SU-DHL-6 (cell line): ENCODE measurements at regions not wholly inside any gene's neighbourhood (a gene's known extent, or its start where the extent isn't known, plus 50 kb on each side); places are given as distances from the start of the nearest gene placed in this dataset.
A peak's percentile ranks its signal among the peaks of the same experiment; 100 is the strongest.

Source experiments
- H2AFZ ChIP-seq: fragments of 200-600 bp; sonication (generic); 2 replicates; pipeline ENCODE4 v1.6.1; 2014; ENCODE audit warnings: low read depth, mild to moderate bottlenecking, moderate library complexity, mixed read lengths, antibody characterized with exemption, low read length; ENCODE audit not compliant: severe bottlenecking
- H3F3A ChIP-seq: fragments of 200-600 bp; shearing (Covaris generic); 2 replicates; pipeline ENCODE4 v1.6.0; 2016; ENCODE audit warnings: antibody characterized with exemption, mild to moderate bottlenecking; ENCODE audit not compliant: insufficient read depth
- H3K27ac ChIP-seq: fragments of 200-600 bp; sonication (generic); 2 replicates; pipeline ENCODE4 v1.5.1; 2016; ENCODE audit warnings: low read depth, mild to moderate bottlenecking, low read length, moderate library complexity, mixed read lengths
- H3K27me3 ChIP-seq: fragments of 200-600 bp; sonication (generic), shearing (Covaris generic); 2 replicates; pipeline ENCODE4 v1.6.0; 2014; ENCODE audit warnings: mild to moderate bottlenecking, low read length
- H3K36me3 ChIP-seq: fragments of 200-600 bp; sonication (generic); 2 replicates; pipeline ENCODE4 v1.6.1; 2014; ENCODE audit warnings: mild to moderate bottlenecking, low read length, mixed read lengths
- H3K4me2 ChIP-seq: fragments of 300-600, 200-600 bp; shearing (Covaris generic), sonication (generic); 2 replicates; pipeline ENCODE4 v1.6.0; 2014; ENCODE audit warnings: low read length, low read depth, mild to moderate bottlenecking; ENCODE audit not compliant: poor library complexity, severe bottlenecking
- H3K4me3 ChIP-seq: fragments of 200-600 bp; sonication (generic); 2 replicates; pipeline ENCODE4 v1.5.1; 2014; ENCODE audit warnings: antibody characterized with exemption, low read length, mild to moderate bottlenecking, mixed read lengths; ENCODE audit not compliant: insufficient read depth, poor library complexity, severe bottlenecking
- H3K79me2 ChIP-seq: fragments of 200-600 bp; sonication (generic); 2 replicates; pipeline ENCODE4 v1.6.1; 2014; ENCODE audit warnings: mild to moderate bottlenecking, low read length, moderate library complexity; ENCODE audit not compliant: insufficient read depth
- H3K9ac ChIP-seq: fragments of 200-600 bp; sonication (generic); 2 replicates; pipeline ENCODE4 v1.7.0; 2014; ENCODE audit warnings: mild to moderate bottlenecking, low read length
- H3K9me2 ChIP-seq: fragments of 200-600 bp; sonication (generic); replicated peaks from 2 replicates; pipeline ENCODE4 v1.6.1; 2014; ENCODE audit warnings: low read length; ENCODE audit not compliant: insufficient read depth
- H3K9me3 ChIP-seq: fragments of 200-600 bp; sonication (generic); 2 replicates; pipeline ENCODE4 v1.6.1; 2014; ENCODE audit warnings: low read length, mixed read lengths; ENCODE audit not compliant: insufficient read depth
- H4K20me1 ChIP-seq: fragments of 200-600 bp; sonication (generic); 2 replicates; pipeline ENCODE4 v1.6.1; 2014; ENCODE audit warnings: low read depth, mild to moderate bottlenecking, antibody characterized with exemption, low read length, moderate library complexity, mixed read lengths
- EZH2phosphoT487 ChIP-seq: fragments of 200-600 bp; sonication (generic), shearing (Covaris generic); conservative IDR thresholded peaks from 2 replicates; pipeline ENCODE4 v1.6.1; 2018; ENCODE audit warnings: mild to moderate bottlenecking, antibody characterized with exemption, low read length, moderate library complexity, mixed read lengths
- TF ChIP-seq, protein P1 (sequence below): fragments of 200-600 bp; sonication (generic); IDR thresholded peaks from one replicate; pipeline ENCODE4 v1.5.1; 2017; ENCODE audit warnings: antibody characterized with exemption, mild to moderate bottlenecking, low read length, moderate library complexity; ENCODE audit not compliant: insufficient read depth, poor library complexity, severe bottlenecking

DNA sequence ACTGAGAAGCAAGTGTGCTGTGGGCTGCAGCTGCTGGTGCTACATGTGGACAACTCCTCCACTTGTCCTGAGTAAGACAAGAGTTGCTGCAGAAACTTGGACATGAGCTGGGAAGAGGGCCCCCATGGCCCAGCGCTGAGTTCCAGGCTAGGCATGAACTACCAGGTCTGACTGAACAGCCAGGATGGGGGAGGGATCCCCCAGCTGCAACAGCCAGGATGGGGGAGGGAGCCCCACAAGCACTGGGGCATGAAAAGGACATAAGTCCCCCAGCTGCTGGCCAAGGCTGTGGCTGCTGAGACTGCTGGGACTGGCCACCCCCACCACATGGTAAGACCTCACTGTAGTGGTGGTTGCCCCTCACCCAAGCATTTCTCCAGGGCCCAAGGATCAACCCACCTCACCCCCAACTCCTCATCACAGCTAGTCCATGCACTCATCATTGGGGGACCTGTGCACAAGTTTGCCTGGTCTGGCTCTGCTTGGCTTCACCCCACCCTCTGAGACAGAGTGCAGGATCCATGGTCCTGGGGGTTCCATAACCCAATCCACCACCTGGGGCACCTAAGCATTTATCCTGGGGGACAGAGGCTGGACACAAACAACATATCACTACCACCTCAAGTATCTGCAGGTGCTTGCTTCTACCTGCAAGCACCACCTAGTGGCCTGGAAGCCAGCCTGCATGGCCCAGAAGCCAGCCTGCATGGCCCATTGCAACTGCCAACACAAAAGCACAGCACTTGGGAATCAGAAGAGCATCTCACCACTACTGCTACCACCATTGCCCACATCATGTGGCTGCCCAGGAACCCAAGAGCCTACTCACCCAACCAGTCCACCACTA lies 84.5 kb upstream of the STT3B start:
- H3K79me2 ChIP-seq: no peaks in the 10 kb centered on the region
- H3K36me3 ChIP-seq: no peaks in the 10 kb centered on the region
- H3K9ac ChIP-seq: no peak overlapping the region
- H4K20me1 ChIP-seq: no peaks in the 10 kb centered on the region
- no peaks in the 10 kb centered on the region for H3K27me3 ChIP-seq
- no peak overlapping the region for H2AFZ ChIP-seq
- TF ChIP-seq, protein P1, sequence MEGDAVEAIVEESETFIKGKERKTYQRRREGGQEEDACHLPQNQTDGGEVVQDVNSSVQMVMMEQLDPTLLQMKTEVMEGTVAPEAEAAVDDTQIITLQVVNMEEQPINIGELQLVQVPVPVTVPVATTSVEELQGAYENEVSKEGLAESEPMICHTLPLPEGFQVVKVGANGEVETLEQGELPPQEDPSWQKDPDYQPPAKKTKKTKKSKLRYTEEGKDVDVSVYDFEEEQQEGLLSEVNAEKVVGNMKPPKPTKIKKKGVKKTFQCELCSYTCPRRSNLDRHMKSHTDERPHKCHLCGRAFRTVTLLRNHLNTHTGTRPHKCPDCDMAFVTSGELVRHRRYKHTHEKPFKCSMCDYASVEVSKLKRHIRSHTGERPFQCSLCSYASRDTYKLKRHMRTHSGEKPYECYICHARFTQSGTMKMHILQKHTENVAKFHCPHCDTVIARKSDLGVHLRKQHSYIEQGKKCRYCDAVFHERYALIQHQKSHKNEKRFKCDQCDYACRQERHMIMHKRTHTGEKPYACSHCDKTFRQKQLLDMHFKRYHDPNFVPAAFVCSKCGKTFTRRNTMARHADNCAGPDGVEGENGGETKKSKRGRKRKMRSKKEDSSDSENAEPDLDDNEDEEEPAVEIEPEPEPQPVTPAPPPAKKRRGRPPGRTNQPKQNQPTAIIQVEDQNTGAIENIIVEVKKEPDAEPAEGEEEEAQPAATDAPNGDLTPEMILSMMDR: peak; percentile 56
- no peak for TF ChIP-seq EZH2phosphoT487
- H3K9me3 ChIP-seq: no peaks in the 10 kb centered on the region
- no peak overlapping the region for H3K27ac ChIP-seq
- H3F3A ChIP-seq: no peaks in the 10 kb centered on the region
- no peak overlapping the region for H3K4me3 ChIP-seq
- H3K4me2 ChIP-seq: no peak overlapping the region
- no peaks in the 10 kb centered on the region for H3K9me2 ChIP-seq

DNA sequence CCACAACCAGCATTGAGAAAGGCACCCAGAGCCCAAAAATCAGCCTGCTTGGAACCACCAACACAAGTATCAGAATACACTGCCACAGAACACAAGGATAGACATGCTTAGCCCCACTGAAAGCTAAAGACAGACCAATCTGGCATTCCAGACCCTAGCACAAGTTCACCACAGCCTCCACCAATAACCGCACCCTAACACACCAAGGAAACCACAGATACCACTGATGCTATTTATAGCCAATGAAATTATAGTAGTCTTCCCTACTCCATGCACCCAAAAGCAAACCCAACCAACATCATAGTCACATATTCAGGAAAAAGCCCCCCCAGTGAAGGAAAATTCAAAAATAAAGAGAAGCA lies 83.9 kb upstream of the STT3B start:
- Histone ChIP-seq H3K9ac (no peak overlapping the region), H4K20me1 (no peaks in the 10 kb centered on the region), H3K36me3 (no peaks in the 10 kb centered on the region), H3K4me2 (no peak overlapping the region), H3K27ac (no peak overlapping the region), H3K79me2 (no peaks in the 10 kb centered on the region), H2AFZ (no peak overlapping the region), H3F3A (no peaks in the 10 kb centered on the region), H3K27me3 (no peaks in the 10 kb centered on the region), H3K9me2 (no peaks in the 10 kb centered on the region), H3K9me3 (no peaks in the 10 kb centered on the region), H3K4me3 (no peak overlapping the region)
- no peak for TF ChIP-seq EZH2phosphoT487
- TF ChIP-seq, protein P1: peak; percentile 6

DNA sequence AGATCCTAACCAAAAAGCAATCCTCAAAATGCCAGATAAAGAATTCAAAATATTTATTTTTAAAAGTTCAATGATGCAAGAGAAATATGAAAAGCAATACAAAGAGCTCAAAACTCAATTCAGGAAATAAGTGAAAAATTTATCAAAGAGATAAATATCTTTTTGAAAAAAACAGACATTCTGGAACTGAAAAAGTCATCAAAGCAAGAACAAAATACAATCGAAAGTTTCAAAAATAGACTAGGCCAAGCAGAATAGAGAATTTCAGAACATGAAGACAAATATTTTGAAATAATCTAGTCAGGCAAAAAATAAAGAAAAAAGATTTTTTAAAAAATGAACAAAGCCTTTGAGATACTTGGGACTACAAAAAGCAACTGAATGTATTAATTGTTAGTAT lies 83.4 kb upstream of the STT3B start:
- Histone ChIP-seq H3K27ac (no peak overlapping the region), H4K20me1 (no peaks in the 10 kb centered on the region), H3K9me3 (no peaks in the 10 kb centered on the region), H3K9ac (no peak overlapping the region), H3K4me2 (no peak overlapping the region), H3K9me2 (no peaks in the 10 kb centered on the region), H3F3A (no peaks in the 10 kb centered on the region), H3K27me3 (no peaks in the 10 kb centered on the region), H2AFZ (no peak overlapping the region), H3K4me3 (no peak overlapping the region), H3K36me3 (no peaks in the 10 kb centered on the region), H3K79me2 (no peaks in the 10 kb centered on the region)
- no peak for TF ChIP-seq EZH2phosphoT487

- H3K9me2 ChIP-seq: no peaks in the 10 kb centered on the region
- TF ChIP-seq EZH2phosphoT487: no peak
- TF ChIP-seq, protein P1: no peak
- no peak overlapping the region for H3K4me3 ChIP-seq
- H3K9ac ChIP-seq: no peak overlapping the region
- H3K27me3 ChIP-seq: no peaks in the 10 kb centered on the region
- no peaks in the 10 kb centered on the region for H3K79me2 ChIP-seq
- H4K20me1 ChIP-seq: no peaks in the 10 kb centered on the region
- no peaks in the 10 kb centered on the region for H3K36me3 ChIP-seq
- no peak overlapping the region for H3K27ac ChIP-seq
- no peak overlapping the region for H2AFZ ChIP-seq
- H3K9me3 ChIP-seq: no peaks in the 10 kb centered on the region
- H3K4me2 ChIP-seq: no peak overlapping the region
- H3F3A ChIP-seq: no peaks in the 10 kb centered on the region
These were observed 82.4 kb upstream of the STT3B start for GRCh38 chr3:31450345-31450744.
